Testis (tissue), 2 donors: ENCODE measurements at regions not wholly inside any gene's neighbourhood (a gene's known extent, or its start where the extent isn't known, plus 50 kb on each side); places are given as distances from the start of the nearest gene placed in this dataset.
A peak's percentile ranks its signal among the peaks of the same experiment; 100 is the strongest.
"Not testable (repeated sequence)": the region's sequence is repeated elsewhere in the genome, so short reads cannot be mapped to it uniquely, and the experiment has no call there.

Experiments used
- DNase-seq: peaks from one replicate; pipeline ENCODE4 v3.0.0-alpha.2; 2019
- H3K27ac ChIP-seq, 2 donors: fragments of 200-600 bp; sonication (generic); one replicate each; pipeline ENCODE4 v1.5.1; 2019
- H3K27me3 ChIP-seq: fragments of 200-600 bp; sonication (generic); one replicate; pipeline ENCODE4 v1.5.1; 2019
- H3K36me3 ChIP-seq: fragments of 200-600 bp; sonication (generic); one replicate; pipeline ENCODE4 v1.5.1; 2017; ENCODE audit warnings: low read depth; ENCODE audit errors: missing control alignments
- H3K4me1 ChIP-seq: fragments of 200-600 bp; sonication (generic); one replicate; pipeline ENCODE4 v1.5.1; 2019
- H3K4me3 ChIP-seq, 2 donors: fragments of 200-600 bp; sonication (generic); one replicate each; pipeline ENCODE4 v1.5.1; 2017 to 2019
- H3K9me3 ChIP-seq: fragments of 200-600 bp; sonication (generic); one replicate; pipeline ENCODE4 v1.5.1; 2017
- POLR2A ChIP-seq: fragments of 450-650 bp; IDR thresholded peaks from one replicate; pipeline ENCODE4 v1.6.1; 2017; ENCODE audit warnings: antibody characterized with exemption, mild to moderate bottlenecking, moderate library complexity
- WGBS, 2 donors: methylation state at CpG; one replicate each; pipeline ENCODE4 v1.1.5; 2018; 5-methylcytosine and 5-hydroxymethylcytosine counted together
- intact Hi-C: fragments of 100-400 bp; cut with DNase I; formaldehyde crosslinking; loops from one replicate; pipeline ENCODE4 v1.15.1; 2023; ENCODE audit warnings: low total_unique reads
- TF ChIP-seq, protein P1 (sequence below), 3 experiments: fragments of 450-650 bp in 2 of 3; fragments of 200-600 bp in 1 of 3; sonication (generic) in 1 of 3; IDR thresholded peaks; one replicate each; pipeline ENCODE4 v1.5.1; 2016 to 2019; ENCODE audit warnings: antibody characterized with exemption in 3 of 3, mild to moderate bottlenecking in 2 of 3, moderate library complexity in 1 of 3

DNA sequence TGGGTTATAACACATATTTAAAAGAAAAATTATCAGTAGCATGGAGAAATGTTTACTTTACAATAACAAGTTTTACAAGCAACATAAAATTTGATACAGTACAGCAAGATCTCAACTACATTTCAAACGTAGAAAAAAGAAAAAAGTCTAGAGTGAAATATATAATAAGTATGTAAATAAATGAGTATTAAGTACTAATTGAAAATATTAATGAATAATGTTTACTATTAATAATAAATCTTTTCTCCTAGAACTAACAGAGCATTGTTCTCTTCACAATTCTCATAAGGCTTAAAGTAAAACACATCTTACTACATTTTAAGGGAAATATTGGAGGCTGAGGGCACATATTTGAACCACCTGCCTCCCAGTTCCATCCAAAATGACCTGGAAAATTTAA, 72.1 kb downstream of the TMEM212 start:
- no peaks in the 10 kb centered on the region for H3K36me3 ChIP-seq
- DNase-seq, result no peak
- no peaks in the 10 kb centered on the region for H3K9me3 ChIP-seq
- H3K4me3 ChIP-seq, result no peak overlapping the region
- 69 to 70% methylated on average over 1 of the region's 1 CpG for WGBS, 2 donors
- no peak for TF ChIP-seq POLR2A
- TF ChIP-seq, protein P1, sequence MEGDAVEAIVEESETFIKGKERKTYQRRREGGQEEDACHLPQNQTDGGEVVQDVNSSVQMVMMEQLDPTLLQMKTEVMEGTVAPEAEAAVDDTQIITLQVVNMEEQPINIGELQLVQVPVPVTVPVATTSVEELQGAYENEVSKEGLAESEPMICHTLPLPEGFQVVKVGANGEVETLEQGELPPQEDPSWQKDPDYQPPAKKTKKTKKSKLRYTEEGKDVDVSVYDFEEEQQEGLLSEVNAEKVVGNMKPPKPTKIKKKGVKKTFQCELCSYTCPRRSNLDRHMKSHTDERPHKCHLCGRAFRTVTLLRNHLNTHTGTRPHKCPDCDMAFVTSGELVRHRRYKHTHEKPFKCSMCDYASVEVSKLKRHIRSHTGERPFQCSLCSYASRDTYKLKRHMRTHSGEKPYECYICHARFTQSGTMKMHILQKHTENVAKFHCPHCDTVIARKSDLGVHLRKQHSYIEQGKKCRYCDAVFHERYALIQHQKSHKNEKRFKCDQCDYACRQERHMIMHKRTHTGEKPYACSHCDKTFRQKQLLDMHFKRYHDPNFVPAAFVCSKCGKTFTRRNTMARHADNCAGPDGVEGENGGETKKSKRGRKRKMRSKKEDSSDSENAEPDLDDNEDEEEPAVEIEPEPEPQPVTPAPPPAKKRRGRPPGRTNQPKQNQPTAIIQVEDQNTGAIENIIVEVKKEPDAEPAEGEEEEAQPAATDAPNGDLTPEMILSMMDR (IDR thresholded peaks at IDR 0.05), result no peak
- H3K4me1 ChIP-seq, result no peaks in the 10 kb centered on the region
- no peaks in the 10 kb centered on the region for H3K27me3 ChIP-seq
- H3K27ac ChIP-seq, result no peak overlapping the region
- intact Hi-C loops, result no loop called here

DNA sequence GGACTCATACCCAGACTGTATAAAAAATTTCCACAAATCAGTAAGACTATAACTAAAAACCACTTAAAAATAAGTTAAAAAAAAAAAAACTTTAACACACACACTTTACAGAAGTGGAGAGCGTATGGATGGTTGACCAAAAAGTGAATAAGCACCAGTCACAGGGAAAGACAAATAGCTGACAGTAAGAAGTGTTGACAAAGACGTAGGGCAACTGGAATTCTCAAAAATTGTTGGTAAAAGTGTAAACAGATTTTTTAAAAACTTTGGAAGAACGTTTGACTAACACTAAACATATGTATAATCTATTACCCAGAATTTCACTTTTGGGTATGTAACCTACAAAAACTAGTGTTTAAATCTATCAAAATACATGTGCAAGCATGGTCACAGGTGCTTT, 73.7 kb downstream of the TMEM212 start:
- Histone ChIP-seq H3K4me3 (no peak overlapping the region), H3K27me3 (no peaks in the 10 kb centered on the region), H3K27ac (no peak overlapping the region), H3K4me1 (no peaks in the 10 kb centered on the region), H3K36me3 (no peaks in the 10 kb centered on the region), H3K9me3 (no peaks in the 10 kb centered on the region)
- TF ChIP-seq, protein P1 (IDR thresholded peaks at IDR 0.05), result no peak
- no peak for TF ChIP-seq POLR2A
- intact Hi-C loops, result no loop called here
- WGBS, 2 donors, result 90 to 91% methylated on average over 3 of the region's 3 CpGs
- no peak for DNase-seq

DNA sequence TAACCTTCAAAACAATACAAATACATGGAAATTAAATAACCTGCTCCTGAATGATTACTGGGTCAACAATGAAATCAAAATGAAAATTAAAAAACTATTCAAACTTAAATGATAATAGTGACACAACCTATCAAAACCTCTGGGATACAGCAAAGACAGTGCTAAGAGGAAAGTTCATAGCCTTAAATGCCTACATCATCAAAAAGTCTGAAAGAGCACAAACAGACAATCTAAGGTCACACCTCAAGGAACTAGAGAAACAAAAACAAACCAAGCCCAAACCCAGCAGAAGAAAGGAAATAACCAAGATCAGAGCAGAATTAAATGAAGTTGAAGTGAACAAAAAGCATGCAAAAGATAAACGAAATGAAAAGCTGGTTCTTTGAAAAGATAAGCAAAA, 79.5 kb downstream of the TMEM212 start:
- H3K4me3 ChIP-seq, H3K36me3 ChIP-seq, H3K9me3 ChIP-seq, intact Hi-C loops, H3K27ac ChIP-seq, H3K27me3 ChIP-seq, H3K4me1 ChIP-seq, DNase-seq: not testable (repeated sequence)
- WGBS, 2 donors, result 60 to 82% methylated on average over 1 of the region's 1 CpG

DNA sequence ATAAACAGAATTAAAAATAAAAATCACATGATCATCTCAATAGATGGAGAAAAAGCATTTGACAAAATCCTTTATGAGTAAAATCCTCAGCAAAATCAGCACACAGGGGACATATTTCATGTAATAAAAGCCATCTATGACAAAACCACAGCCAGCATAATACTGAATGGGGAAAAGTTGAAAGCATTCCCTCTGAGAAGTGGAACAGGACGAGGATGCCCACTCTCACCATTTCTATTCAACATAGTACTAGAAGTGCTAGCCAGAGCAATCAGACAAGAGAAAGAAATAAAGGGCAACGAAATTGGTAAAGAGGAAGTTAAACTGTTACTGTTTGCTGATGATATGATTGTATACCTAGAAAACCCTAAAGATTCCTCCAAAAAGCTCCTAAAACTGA, 80.5 kb downstream of the TMEM212 start:
- H3K9me3 ChIP-seq, H3K4me1 ChIP-seq, intact Hi-C loops, H3K27ac ChIP-seq, DNase-seq, H3K27me3 ChIP-seq, H3K4me3 ChIP-seq, H3K36me3 ChIP-seq: not testable (repeated sequence)
- 93 to 94% methylated on average over 2 of the region's 2 CpGs for WGBS, 2 donors

DNA sequence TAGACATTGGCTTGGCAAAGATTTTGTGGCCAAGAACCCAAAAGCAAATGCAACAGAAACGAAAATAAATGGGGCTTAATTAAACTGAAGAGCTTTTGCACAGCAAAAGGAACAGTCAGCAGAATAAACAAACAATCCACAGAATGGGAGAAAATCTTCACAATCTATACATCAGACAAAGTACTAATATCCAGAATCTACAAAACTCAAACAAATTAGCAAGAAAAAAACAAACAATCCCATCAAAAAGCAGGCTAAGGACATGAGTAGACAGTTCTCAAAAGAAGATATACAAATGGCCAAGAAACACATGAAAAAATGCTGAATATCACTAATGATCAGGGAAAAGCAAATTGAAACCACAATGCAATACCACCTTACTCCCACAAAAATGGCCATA, 81.7 kb downstream of the TMEM212 start:
- WGBS, 2 donors, result 100% methylated on average over 1 of the region's 1 CpG
- DNase-seq, H3K36me3 ChIP-seq, intact Hi-C loops, H3K27me3 ChIP-seq, H3K27ac ChIP-seq, H3K9me3 ChIP-seq, H3K4me3 ChIP-seq, H3K4me1 ChIP-seq: not testable (repeated sequence)

DNA sequence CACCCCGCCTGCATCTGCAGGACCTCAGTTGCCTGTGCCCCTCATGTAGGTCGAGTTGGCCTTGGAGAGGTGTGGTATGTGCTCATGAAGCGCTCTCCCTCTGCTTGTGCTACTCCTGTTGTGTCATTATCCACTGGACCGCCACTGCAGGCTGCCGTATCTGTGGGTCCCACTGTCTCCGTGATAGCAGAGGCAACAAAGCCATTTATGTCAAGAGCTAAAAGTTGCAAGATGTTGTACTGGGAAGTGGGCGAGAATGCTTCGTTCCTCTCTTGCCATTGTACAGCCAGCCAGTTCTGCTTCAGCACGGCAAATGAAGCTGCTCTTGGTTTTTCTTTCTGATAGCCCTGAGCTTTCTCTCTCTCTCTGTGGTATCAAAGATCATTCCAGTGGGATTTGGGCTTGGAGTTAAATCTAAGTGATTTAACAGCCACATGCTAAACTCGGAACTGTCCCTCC, 89.0 kb downstream of the TMEM212 start:
- H3K27me3 ChIP-seq, result no peaks in the 10 kb centered on the region
- H3K4me1 ChIP-seq, result no peaks in the 10 kb centered on the region
- H3K27ac ChIP-seq, result no peak overlapping the region
- H3K9me3 ChIP-seq, result no peaks in the 10 kb centered on the region
- no peak overlapping the region for H3K4me3 ChIP-seq
- no peaks in the 10 kb centered on the region for H3K36me3 ChIP-seq
- TF ChIP-seq, protein P1 (IDR thresholded peaks at IDR 0.05), result no peak
- TF ChIP-seq POLR2A, result no peak
- DNase-seq, result peak; percentile 19
- WGBS, 2 donors, result 59 to 62% methylated on average over 10 of the region's 10 CpGs
- intact Hi-C loops, result no loop called here
